ENCODE measurements at regions not wholly inside any gene's neighbourhood (a gene's known extent, or its start where the extent isn't known, plus 50 kb on each side); places are given as distances from the start of the nearest gene placed in this dataset.

- DNase-seq (ENCODE audit: low spot score), result peak; percentile 38
Measured at GRCh38 chr11:115081972-115082371, 403.6 kb downstream of the NXPE2 start.

GRCh38 chr11:115083144-115083806, 404.9 kb downstream of the NXPE2 start:
- DNase-seq (ENCODE audit: low spot score), result no peak

GRCh38 chr11:115084231-115084630, 405.9 kb downstream of the NXPE2 start:
- DNase-seq (ENCODE audit: low spot score), result no peak

- no peak for DNase-seq (ENCODE audit: low spot score)
Measured at GRCh38 chr11:115085461-115086210, 407.3 kb downstream of the NXPE2 start.

GRCh38 chr11:115087791-115088190, 409.5 kb downstream of the NXPE2 start:
- no peak for DNase-seq (ENCODE audit: low spot score)

GRCh38 chr11:115092516-115092915, 411.7 kb downstream of the CADM1 start:
- no peak for DNase-seq (ENCODE audit: low spot score)

GRCh38 chr11:115097796-115098408, 406.3 kb downstream of the CADM1 start:
- DNase-seq (ENCODE audit: low spot score), result no peak

- no peak for DNase-seq (ENCODE audit: low spot score)
Measured at GRCh38 chr11:115100706-115101105, 403.5 kb downstream of the CADM1 start.

GRCh38 chr11:115103921-115104320, 400.3 kb downstream of the CADM1 start:
- no peak for DNase-seq (ENCODE audit: low spot score)

GRCh38 chr11:115104851-115105453, 399.3 kb downstream of the CADM1 start:
- DNase-seq (ENCODE audit: low spot score), result no peak

- no peak for DNase-seq (ENCODE audit: low spot score)
Measured at GRCh38 chr11:115111066-115111465, 393.1 kb downstream of the CADM1 start.

- DNase-seq (ENCODE audit: low spot score), result no peak
Measured at GRCh38 chr11:115112754-115113153, 391.5 kb downstream of the CADM1 start.

- DNase-seq (ENCODE audit: low spot score), result no peak
Measured at GRCh38 chr11:115117956-115118493, 386.2 kb downstream of the CADM1 start.

GRCh38 chr11:115119146-115119545, 385.1 kb downstream of the CADM1 start:
- no peak for DNase-seq (ENCODE audit: low spot score)
